ENCODE measurements at regions not wholly inside any gene's neighbourhood (a gene's known extent, or its start where the extent isn't known, plus 50 kb on each side); places are given as distances from the start of the nearest gene placed in this dataset.

- no peak for TF ChIP-seq GATA2 (IDR thresholded peaks at IDR 0.05; ENCODE audit: low read depth, low read length)
- no peak for TF ChIP-seq GATA3 (IDR thresholded peaks at IDR 0.05; ENCODE audit: low read depth, low read length)
Measured at GRCh38 chr14:101191101-101191720, 287.7 kb upstream of the RTL1 start.
